ENCODE measurements at regions not wholly inside any gene's neighbourhood (a gene's known extent, or its start where the extent isn't known, plus 50 kb on each side); places are given as distances from the start of the nearest gene placed in this dataset.

GRCh38 chr14:22448035-22448904, 140.8 kb downstream of the DAD1 start:
- intact Hi-C loops (cut with DNase I; ENCODE audit: low total_unique reads), result no loop called here

GRCh38 chr14:22438742-22439141, 150.3 kb downstream of the DAD1 start:
- TF ChIP-seq CTCF (IDR thresholded peaks at IDR 0.05) (no peak), POLR2AphosphoS5 (IDR thresholded peaks at IDR 0.05) (no peak), POLR2A (IDR thresholded peaks at IDR 0.05) (no peak)
- Histone ChIP-seq H3K9me3 (no peaks in the 10 kb centered on the region), H3K4me3 (no peak overlapping the region), H3K36me3 (no peaks in the 10 kb centered on the region), H3K27ac (no peak overlapping the region), H3K4me1 (no peaks in the 10 kb centered on the region), H3K27me3 (no peaks in the 10 kb centered on the region)
- no peak for DNase-seq (ENCODE audit: low spot score in 2 of 2)
- intact Hi-C loops (cut with DNase I; ENCODE audit: low total_unique reads), result no loop called here

More at GRCh38 chr14:22448035-22448904, 140.8 kb downstream of the DAD1 start:
- H3K4me1 ChIP-seq, result no peaks in the 10 kb centered on the region
- DNase-seq (ENCODE audit: low spot score in 2 of 2), result no peak
- H3K27ac ChIP-seq, result peak overlapping the region in 1 of 2 donors; percentile 60
- no peaks in the 10 kb centered on the region for H3K27me3 ChIP-seq
- H3K36me3 ChIP-seq, result no peaks in the 10 kb centered on the region
- H3K4me3 ChIP-seq, result no peak overlapping the region
- TF ChIP-seq CTCF (IDR thresholded peaks at IDR 0.05) (no peak), POLR2AphosphoS5 (IDR thresholded peaks at IDR 0.05) (no peak), POLR2A (IDR thresholded peaks at IDR 0.05) (no peak)
- H3K9me3 ChIP-seq, result no peaks in the 10 kb centered on the region

GRCh38 chr14:22434901-22435550, 154.0 kb downstream of the DAD1 start:
- no peak for DNase-seq (ENCODE audit: low spot score in 2 of 2)
- TF ChIP-seq POLR2A (IDR thresholded peaks at IDR 0.05) (no peak), POLR2AphosphoS5 (IDR thresholded peaks at IDR 0.05) (no peak), CTCF (IDR thresholded peaks at IDR 0.05) (no peak)
- intact Hi-C loops (cut with DNase I; ENCODE audit: low total_unique reads), result no loop called here
- H3K36me3 ChIP-seq, result no peaks in the 10 kb centered on the region
- H3K9me3 ChIP-seq, result no peaks in the 10 kb centered on the region
- H3K27ac ChIP-seq, result no peak overlapping the region
- no peaks in the 10 kb centered on the region for H3K27me3 ChIP-seq
- H3K4me3 ChIP-seq, result no peak overlapping the region
- peaks cover 0 to 8% of the 10 kb centered on the region in 2 donors for H3K4me1 ChIP-seq

GRCh38 chr14:22434030-22434429, 155.0 kb downstream of the DAD1 start:
- H3K9me3 ChIP-seq, result no peaks in the 10 kb centered on the region
- TF ChIP-seq POLR2AphosphoS5 (IDR thresholded peaks at IDR 0.05) (no peak), CTCF (IDR thresholded peaks at IDR 0.05) (no peak), POLR2A (IDR thresholded peaks at IDR 0.05) (no peak)
- no peak overlapping the region for H3K4me3 ChIP-seq
- no peak for DNase-seq (ENCODE audit: low spot score in 2 of 2)
- H3K27me3 ChIP-seq, result no peaks in the 10 kb centered on the region
- no peaks in the 10 kb centered on the region for H3K36me3 ChIP-seq
- H3K4me1 ChIP-seq, result peaks cover 0 to 8% of the 10 kb centered on the region in 2 donors
- H3K27ac ChIP-seq, result no peak overlapping the region
- intact Hi-C loops (cut with DNase I; ENCODE audit: low total_unique reads), result no loop called here

GRCh38 chr14:22433069-22433468, 156.0 kb downstream of the DAD1 start:
- DNase-seq (ENCODE audit: low spot score in 2 of 2), result no peak
- peak overlapping the region in 1 of 2 donors; percentile 27 for H3K27ac ChIP-seq
- no peak overlapping the region for H3K4me3 ChIP-seq
- H3K36me3 ChIP-seq, result no peaks in the 10 kb centered on the region
- H3K27me3 ChIP-seq, result no peaks in the 10 kb centered on the region
- peaks cover 0 to 8% of the 10 kb centered on the region in 2 donors for H3K4me1 ChIP-seq
- intact Hi-C loops (cut with DNase I; ENCODE audit: low total_unique reads), result no loop called here
- TF ChIP-seq CTCF (IDR thresholded peaks at IDR 0.05), result no peak
- no peaks in the 10 kb centered on the region for H3K9me3 ChIP-seq
